Caki2 (cell line): ENCODE measurements at regions not wholly inside any gene's neighbourhood (a gene's known extent, or its start where the extent isn't known, plus 50 kb on each side); places are given as distances from the start of the nearest gene placed in this dataset.
"Not testable (repeated sequence)": the region's sequence is repeated elsewhere in the genome, so short reads cannot be mapped to it uniquely, and the experiment has no call there.

Experiments used
- DNase-seq: peaks from one replicate; pipeline ENCODE4 v3.0.0-alpha.2; 2015; ENCODE audit warnings: low read depth
- in situ Hi-C: cut with HindIII; loops from 2 replicates; pipeline ENCODE4 v1.10.0; 2016; ENCODE audit warnings: low sequenced_read_pairs, low pct_unique_long_range_greater_than_20kb, mixed read lengths

GRCh38 chr3:84621823-84622222, 337.0 kb upstream of the CADM2 start:
- in situ Hi-C loops = no loop called here
- DNase-seq = no peak

DNA sequence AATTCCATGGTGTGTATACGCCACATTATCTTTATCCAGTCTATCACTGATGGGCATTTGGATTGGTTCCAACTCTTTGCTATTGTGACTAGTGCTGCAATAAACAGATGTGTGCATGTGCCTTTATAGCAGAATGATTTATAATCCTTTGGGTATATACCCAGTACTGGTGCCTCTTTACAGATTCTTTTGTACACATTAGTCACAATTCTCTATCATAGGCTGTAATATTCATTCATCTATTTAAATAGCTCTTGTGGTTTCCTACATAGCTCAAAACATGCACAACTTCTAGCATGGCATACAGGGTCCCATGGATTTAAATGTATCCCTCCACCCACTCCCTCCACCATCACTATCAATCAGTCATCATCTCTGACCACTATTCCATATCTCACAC, 324.1 kb upstream of the CADM2 start:
- no peak for DNase-seq
- in situ Hi-C loops = no loop called here

- no peak for DNase-seq
- in situ Hi-C loops = no loop called here
Measured at GRCh38 chr3:84637272-84637671, 321.5 kb upstream of the CADM2 start.

DNA sequence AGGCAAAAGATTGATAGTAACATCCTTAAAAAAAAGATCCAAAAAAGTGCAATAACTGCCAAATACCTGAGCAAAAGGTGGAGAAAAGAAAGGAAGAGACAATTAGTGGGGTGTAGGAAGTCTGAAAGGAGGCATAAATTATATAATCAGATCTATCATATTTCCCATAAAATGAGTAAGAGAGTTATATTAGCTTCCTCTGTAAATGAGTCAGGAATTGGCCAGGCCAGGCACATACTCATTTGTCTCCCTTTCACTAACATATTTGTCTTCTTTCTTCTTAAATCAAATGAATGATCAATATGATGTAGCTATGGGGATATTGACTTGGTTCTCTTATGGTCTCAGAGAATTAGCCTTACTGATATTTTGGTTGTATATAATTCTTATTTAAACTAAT, 292.3 kb upstream of the CADM2 start:
- no peak for DNase-seq
- in situ Hi-C loops = no loop called here

GRCh38 chr3:84679211-84679610, 279.6 kb upstream of the CADM2 start:
- no peak for DNase-seq
- in situ Hi-C loops = no loop called here

DNA sequence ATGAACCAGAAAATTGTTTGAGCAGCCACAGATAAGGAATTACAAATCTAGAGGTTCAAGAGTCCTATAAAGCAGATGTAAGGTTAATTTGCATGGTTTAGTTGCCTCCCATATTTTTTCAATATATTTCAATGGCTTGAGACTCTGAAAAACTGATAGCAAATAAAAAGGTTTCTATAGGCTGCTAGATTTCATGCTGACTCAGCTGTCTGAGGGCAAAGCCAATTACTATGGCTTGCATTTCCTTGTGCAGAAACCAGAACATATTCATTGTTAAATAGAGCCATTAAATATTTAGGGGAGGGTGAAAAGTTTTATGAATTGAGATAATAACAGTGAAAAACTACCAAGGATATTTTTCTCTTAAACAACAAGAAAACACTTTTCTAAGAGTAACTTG, 278.1 kb upstream of the CADM2 start:
- no peak for DNase-seq
- in situ Hi-C loops = no loop called here

GRCh38 chr3:84683493-84683892, 275.3 kb upstream of the CADM2 start:
- DNase-seq = no peak
- in situ Hi-C loops = no loop called here

DNA sequence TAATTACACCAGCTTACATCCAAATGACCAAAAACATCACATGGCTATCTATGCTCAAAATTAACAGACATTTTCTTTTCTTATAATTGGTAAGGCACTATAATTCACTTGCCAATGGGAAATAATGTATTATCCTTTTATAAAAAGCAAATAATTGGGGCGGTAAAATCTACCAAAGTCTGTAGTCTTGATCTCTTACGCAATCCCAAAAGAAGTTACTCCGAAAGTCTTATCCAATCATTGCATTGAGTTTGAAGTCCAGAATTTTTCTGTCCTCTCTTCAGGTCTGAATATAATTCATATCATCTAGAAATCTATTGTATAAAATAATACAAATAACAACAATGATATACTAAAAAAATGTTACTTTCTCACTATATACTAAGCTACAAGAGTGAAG, 273.3 kb upstream of the CADM2 start:
- in situ Hi-C loops = no loop called here
- no peak for DNase-seq

DNA sequence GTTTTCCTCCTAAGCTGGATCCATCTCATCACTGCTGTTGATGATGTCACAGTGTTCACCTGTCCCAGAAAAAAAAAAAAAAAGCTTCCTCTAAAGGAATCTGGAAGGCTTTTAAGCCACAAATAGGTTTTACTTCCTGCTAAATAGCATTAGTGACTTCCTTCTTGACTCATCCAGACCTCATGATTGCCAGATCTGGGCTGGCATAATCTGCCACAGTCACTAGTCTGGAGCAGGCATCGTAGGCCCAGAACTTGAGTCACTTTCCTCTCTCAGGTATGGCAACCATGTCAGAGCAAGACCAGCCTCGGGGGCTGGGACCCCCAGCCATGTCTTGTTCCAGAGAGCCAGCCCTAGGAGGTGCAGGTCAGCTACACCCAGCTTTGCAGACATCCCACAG, 266.5 kb upstream of the CADM2 start:
- DNase-seq = peak; percentile 4
- in situ Hi-C loops = no loop called here

DNA sequence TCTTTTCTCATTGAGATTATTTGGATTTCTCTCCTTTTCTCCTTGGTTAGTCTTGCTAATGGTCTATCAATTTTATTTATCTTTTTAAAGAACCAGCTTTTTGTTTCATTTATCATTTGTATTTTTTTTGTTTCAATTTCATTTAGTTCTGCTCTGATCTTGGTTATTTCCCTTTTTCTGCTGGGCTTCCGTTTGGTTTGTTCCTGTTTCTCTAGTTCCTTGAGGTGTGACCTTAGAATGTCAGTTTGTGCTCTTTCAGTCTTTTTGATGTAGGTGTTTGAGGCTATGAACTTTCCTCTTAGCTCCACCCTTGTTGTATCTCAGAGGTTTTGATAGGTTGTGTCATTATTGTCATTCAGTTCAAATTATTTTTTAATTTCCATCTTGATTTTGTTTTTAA, 248.5 kb upstream of the CADM2 start:
- DNase-seq, in situ Hi-C loops: not testable (repeated sequence)

GRCh38 chr3:84717894-84718293, 240.9 kb upstream of the CADM2 start:
- in situ Hi-C loops = no loop called here
- DNase-seq = no peak

DNA sequence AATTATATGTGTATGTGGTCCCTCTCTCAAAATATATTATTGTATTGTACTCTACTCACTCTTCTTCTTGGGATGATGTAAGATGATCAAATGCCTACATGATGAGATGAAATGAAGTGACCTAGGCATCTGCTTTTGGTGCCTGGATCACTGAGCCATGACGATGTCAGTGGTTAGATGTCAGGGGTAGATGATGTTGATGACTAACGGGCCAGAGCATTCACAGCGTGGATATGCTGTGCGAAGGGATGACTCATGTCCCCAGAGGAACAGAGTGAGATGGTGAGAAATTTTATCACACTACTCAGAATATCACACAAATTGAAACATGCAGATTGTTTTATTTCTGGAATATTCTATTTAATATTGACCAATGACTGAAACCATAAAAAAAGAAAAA, 233.9 kb upstream of the CADM2 start:
- in situ Hi-C loops = no loop called here
- peak; percentile 60 for DNase-seq

DNA sequence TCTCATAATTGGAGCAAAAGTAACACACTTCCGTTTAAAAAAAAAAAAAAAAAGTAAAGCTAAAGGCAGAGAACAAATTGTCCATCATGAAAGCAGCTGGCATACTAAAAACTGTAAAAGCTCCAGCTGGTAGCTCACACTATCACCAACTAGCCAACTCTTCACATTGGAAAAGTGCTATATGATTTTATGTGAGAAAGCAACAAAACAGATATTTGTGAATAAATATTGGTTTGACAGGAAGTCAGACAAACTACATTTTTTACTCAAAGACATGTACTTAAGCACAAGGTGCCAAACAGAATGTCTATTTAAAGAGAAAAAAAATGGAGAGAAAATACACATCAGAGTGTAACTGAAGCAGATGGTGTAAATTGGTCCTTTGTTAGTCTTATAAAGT, 231.2 kb upstream of the CADM2 start:
- no peak for DNase-seq
- in situ Hi-C loops = no loop called here

GRCh38 chr3:84734731-84735130, 224.1 kb upstream of the CADM2 start:
- DNase-seq, in situ Hi-C loops: not testable (repeated sequence)

GRCh38 chr3:84738086-84738485, 220.7 kb upstream of the CADM2 start:
- in situ Hi-C loops = no loop called here
- no peak for DNase-seq

DNA sequence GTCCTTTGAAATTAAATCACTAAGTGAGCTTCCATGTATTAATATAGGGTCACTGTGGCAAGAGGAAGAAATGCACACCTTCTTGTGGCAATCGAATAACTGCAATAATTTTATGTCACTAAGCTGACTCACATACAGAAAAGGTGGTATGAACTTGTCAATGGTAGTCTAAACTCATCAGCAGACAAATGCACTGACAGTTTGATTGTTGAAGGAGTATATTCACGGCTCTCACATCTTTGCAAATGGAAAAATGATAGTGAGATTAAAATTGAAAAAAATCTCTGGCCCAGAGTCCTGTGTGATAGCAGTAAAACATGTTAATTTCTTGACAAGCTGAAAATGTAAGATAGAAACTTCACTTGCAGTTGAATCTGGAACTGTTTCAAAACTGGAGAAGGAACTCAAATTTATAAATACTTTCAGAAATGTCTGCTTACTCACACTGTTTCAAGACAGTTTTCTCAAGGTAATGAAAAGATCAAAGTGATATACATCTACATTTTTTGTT, 215.8 kb upstream of the CADM2 start:
- no peak for DNase-seq
- in situ Hi-C loops = no loop called here

DNA sequence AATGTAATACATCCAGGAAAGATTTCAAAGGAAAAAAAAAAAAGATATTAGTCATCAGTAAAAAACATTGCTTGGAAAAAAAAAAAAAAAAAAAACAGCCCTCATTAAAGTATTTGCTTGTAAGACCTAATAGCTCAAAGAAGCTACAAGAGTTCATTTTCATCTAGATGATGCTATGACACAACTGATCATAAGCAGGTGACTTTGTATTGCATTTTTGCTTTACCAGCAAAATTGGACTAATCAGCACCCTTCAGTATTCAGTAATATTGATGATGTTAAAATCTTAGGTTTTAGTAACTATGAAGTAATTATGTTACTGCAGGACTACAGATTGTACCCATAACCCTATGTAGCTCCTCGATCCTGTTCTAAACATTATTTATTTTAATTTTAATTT, 214.7 kb upstream of the CADM2 start:
- DNase-seq = no peak
- in situ Hi-C loops = no loop called here

DNA sequence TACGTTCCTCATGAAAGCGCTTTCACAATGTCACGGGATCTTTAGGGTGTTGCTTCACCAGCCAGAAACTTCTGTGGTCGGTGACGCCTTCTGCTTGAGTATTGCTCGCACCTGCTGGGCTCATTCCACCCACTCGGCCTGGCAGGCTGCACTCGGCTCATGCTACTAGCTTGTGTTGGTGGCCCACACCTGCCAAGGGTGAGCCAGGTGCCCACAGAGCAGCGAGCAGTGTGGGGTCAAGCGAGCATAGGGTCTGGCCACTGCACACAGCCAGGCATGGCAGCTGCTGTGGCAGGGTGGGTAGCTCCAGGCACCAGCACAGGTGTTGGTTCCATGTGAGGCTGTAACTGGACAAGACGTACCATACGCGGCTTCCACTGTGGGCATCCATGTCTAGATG, 202.9 kb upstream of the CADM2 start:
- in situ Hi-C loops = no loop called here

DNA sequence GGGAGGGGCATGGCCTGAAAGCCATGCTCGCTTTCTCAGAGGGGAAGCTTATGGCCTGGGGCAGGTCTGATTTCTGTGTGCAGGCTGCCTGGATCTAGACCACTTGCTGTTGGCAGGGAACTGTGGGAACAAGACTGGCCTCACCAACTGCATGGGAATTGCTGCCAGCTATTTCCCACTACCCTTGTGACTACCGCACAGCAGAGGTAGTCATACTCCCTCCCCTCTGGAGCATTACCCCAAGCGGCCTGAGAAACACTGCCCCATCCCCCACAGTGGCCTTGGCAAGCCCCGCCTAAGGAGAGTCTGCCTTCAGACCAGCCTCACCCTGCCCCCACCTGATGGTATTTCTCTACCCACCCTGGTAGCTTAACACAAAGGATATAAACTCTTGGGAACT, 199.4 kb upstream of the CADM2 start:
- in situ Hi-C loops = no loop called here
- no peak for DNase-seq

More for the DNA sequence above, 202.9 kb upstream of the CADM2 start:
- no peak for DNase-seq

DNA sequence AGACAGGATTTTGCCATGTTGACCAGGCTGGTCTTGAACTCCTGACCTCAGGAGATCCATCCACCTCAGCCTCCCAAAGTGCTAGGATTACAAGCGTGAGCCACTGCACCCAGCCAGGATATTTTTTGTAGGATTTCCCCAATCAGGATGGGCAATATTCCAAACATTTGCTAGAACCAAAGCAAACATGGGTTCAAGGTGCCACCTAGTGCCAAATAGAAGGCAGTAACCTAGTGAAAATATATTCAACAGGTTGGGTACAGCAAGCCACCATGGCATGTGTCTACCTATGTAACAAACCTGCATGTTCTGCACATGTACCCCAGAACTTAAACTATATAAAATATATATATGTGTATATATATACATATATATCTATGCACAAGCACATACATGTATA, 185.9 kb upstream of the CADM2 start:
- DNase-seq = no peak
- in situ Hi-C loops = no loop called here

DNA sequence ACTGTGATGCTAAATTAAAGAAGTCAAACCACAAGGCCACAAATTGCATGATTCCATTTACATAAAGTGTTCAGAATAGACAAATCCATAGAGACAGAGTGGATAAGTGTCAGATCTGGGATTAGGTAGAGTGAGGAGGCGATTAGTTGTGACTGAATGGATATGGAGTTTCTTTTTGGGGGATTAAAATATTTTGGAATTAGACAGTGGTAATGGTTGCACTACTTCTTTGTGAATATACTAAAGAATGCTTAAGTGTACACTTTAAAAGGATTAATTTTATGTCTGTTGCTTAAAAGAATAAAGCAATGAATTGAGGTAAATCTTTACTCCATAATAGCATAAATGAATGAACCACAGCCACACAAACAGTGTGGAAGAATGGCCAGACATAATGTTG, 175.5 kb upstream of the CADM2 start:
- DNase-seq = no peak
- in situ Hi-C loops = no loop called here
